ENCODE measurements at regions not wholly inside any gene's neighbourhood (a gene's known extent, or its start where the extent isn't known, plus 50 kb on each side); places are given as distances from the start of the nearest gene placed in this dataset.
A peak's percentile ranks its signal among the peaks of the same experiment; 100 is the strongest.

DNA sequence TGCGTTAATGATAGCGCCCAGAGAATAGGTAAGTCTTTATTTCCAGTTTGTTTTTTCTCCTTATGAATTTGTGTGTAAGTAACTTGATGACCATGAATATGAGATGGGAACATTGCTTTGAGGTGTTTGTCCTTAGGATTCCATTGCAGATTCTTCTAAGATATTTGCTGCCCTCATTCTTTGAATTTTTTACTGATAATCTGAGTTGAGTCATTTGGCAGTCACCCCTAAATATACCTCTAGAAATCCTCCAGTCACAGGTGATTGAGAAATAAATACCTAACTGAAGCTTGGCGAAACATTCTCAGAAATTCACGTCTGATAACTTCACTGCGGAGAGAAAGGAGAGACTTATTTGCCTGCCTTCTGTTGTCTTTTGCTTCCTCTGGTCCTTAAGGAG lies 345.5 kb downstream of the SQOR start:
- H3K9me3 ChIP-seq, result no peaks in the 10 kb centered on the region
- 16% methylated on average over 5 of the region's 5 CpGs for WGBS (ENCODE audit: missing lambda C conversion rate)
- FAIRE-seq (no peak), DNase-seq (ENCODE audit: low read depth in 1 of 2, low spot score in 1 of 2) (no peak), ATAC-seq (no peak)
- H3K27ac ChIP-seq, result no peak overlapping the region
- POLR2A ChIA-PET, result no interaction called here
- no peaks in the 10 kb centered on the region for H3K4me1 ChIP-seq
- CTCF ChIA-PET, result no interaction called here
- H3K4me2 ChIP-seq, result no peak overlapping the region
- H3K4me3 ChIP-seq, result no peak overlapping the region
- TF ChIP-seq HOXB13 (CRISPR knock-in tag; IDR thresholded peaks at IDR 0.05; ENCODE audit: low read depth) (no peak), NR3C1 (IDR thresholded peaks at IDR 0.05) (no peak), KDM1A (IDR thresholded peaks at IDR 0.05; ENCODE audit: low read depth) (no peak), HDAC2 (IDR thresholded peaks at IDR 0.05) (no peak), JUNB (IDR thresholded peaks at IDR 0.05) (no peak), HOXA7 (CRISPR knock-in tag; IDR thresholded peaks at IDR 0.05) (no peak), FOXS1 (CRISPR knock-in tag; IDR thresholded peaks at IDR 0.05) (no peak), MYC (IDR thresholded peaks at IDR 0.05; ENCODE audit: borderline replicate concordance, low read length) (no peak), POLR2AphosphoS2 (conservative IDR thresholded peaks at IDR 0.05; ENCODE audit: low read length) (no peak), RARB (CRISPR knock-in tag; IDR thresholded peaks at IDR 0.05) (no peak), NFE2L2 (conservative IDR thresholded peaks at IDR 0.05; ENCODE audit: low read length) (no peak), ZFP36 (IDR thresholded peaks at IDR 0.05; ENCODE audit: borderline replicate concordance, partially characterized antibody) (no peak), TFCP2L1 (CRISPR knock-in tag; IDR thresholded peaks at IDR 0.05) (no peak), JUN (IDR thresholded peaks at IDR 0.05) (no peak)
- TF ChIP-seq, protein P1, sequence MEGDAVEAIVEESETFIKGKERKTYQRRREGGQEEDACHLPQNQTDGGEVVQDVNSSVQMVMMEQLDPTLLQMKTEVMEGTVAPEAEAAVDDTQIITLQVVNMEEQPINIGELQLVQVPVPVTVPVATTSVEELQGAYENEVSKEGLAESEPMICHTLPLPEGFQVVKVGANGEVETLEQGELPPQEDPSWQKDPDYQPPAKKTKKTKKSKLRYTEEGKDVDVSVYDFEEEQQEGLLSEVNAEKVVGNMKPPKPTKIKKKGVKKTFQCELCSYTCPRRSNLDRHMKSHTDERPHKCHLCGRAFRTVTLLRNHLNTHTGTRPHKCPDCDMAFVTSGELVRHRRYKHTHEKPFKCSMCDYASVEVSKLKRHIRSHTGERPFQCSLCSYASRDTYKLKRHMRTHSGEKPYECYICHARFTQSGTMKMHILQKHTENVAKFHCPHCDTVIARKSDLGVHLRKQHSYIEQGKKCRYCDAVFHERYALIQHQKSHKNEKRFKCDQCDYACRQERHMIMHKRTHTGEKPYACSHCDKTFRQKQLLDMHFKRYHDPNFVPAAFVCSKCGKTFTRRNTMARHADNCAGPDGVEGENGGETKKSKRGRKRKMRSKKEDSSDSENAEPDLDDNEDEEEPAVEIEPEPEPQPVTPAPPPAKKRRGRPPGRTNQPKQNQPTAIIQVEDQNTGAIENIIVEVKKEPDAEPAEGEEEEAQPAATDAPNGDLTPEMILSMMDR (IDR thresholded peaks at IDR 0.05), result no peak
- TF ChIP-seq, protein P2, sequence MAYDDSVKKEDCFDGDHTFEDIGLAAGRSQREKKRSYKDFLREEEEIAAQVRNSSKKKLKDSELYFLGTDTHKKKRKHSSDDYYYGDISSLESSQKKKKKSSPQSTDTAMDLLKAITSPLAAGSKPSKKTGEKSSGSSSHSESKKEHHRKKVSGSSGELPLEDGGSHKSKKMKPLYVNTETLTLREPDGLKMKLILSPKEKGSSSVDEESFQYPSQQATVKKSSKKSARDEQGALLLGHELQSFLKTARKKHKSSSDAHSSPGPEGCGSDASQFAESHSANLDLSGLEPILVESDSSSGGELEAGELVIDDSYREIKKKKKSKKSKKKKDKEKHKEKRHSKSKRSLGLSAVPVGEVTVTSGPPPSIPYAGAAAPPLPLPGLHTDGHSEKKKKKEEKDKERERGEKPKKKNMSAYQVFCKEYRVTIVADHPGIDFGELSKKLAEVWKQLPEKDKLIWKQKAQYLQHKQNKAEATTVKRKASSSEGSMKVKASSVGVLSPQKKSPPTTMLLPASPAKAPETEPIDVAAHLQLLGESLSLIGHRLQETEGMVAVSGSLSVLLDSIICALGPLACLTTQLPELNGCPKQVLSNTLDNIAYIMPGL (CRISPR knock-in tag; IDR thresholded peaks at IDR 0.05; ENCODE audit: borderline replicate concordance), result no peak

DNA sequence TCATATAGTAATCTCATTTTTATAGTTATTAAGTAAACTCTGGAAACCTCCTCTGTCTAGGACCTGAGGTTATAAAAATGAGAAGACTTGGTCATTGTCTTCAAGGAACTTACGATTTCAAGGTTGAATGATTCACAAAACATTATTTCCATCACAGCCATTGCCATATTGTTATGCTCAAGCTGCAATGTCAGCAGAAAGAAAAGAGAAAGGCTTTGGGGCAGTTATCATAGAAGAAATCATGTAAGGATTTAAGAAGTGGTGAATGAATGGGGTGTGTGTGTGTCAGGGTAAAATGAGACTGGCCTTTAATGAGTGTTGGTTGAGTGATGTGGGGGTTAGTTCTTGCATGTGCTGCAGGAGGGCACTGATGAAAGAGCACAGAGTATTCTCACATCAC lies 346.8 kb downstream of the SQOR start:
- Histone ChIP-seq H3K4me3 (no peak overlapping the region), H3K4me2 (no peak overlapping the region), H3K4me1 (no peaks in the 10 kb centered on the region), H3K9me3 (no peaks in the 10 kb centered on the region), H3K27ac (no peak overlapping the region)
- ChIA-PET CTCF (no interaction called here), POLR2A (no interaction called here)
- WGBS (ENCODE audit: missing lambda C conversion rate), result 7% methylated on average over 1 of the region's 1 CpG
- ATAC-seq (no peak), FAIRE-seq (no peak), DNase-seq (ENCODE audit: low read depth in 1 of 2, low spot score in 1 of 2) (no peak)
- no peak for TF ChIP-seq EHF (CRISPR knock-in tag; IDR thresholded peaks at IDR 0.05)
- TF ChIP-seq MAFK (IDR thresholded peaks at IDR 0.05; ENCODE audit: partially characterized antibody), result peak; percentile 9

DNA sequence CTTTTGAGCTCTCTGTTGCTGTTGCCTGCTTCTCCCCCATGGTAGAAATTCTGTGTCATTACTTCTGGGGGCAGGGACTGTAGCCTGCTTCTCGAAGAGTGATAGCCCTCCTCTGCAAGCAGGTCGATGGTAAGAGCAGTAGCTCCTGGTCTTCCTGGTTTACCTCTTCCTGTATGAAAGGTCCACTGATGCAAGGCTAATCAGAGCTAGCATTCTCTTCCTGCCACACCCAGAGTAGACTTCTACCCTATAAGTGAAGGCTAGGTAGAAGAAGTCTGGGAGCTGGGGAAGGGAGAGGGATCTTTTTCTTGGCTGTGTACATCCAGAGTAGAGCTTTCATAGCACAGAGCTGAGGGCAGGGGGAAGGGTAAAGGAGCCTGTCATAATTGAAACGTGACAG lies 357.0 kb downstream of the SQOR start:
- Histone ChIP-seq H3K27ac (no peak overlapping the region), H3K4me1 (no peaks in the 10 kb centered on the region), H3K4me2 (no peak overlapping the region), H3K4me3 (no peak overlapping the region), H3K9me3 (no peaks in the 10 kb centered on the region)
- TF ChIP-seq, protein P3, sequence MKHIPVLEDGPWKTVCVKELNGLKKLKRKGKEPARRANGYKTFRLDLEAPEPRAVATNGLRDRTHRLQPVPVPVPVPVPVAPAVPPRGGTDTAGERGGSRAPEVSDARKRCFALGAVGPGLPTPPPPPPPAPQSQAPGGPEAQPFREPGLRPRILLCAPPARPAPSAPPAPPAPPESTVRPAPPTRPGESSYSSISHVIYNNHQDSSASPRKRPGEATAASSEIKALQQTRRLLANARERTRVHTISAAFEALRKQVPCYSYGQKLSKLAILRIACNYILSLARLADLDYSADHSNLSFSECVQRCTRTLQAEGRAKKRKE (CRISPR knock-in tag; IDR thresholded peaks at IDR 0.05; ENCODE audit: low read depth), result no peak
- TF ChIP-seq FOXS1 (CRISPR knock-in tag; IDR thresholded peaks at IDR 0.05), result no peak
- TF ChIP-seq HOXB13 (CRISPR knock-in tag; IDR thresholded peaks at IDR 0.05; ENCODE audit: low read depth), result no peak
- CTCF ChIA-PET, result no interaction called here
- ATAC-seq (no peak), DNase-seq (ENCODE audit: low read depth in 1 of 2, low spot score in 1 of 2) (no peak), FAIRE-seq (no peak)
- POLR2A ChIA-PET, result no interaction called here
- WGBS (ENCODE audit: missing lambda C conversion rate), result 0% methylated on average over 3 of the region's 3 CpGs

All from A549 (cell line).